GM12865 (cell line): ENCODE measurements at regions not wholly inside any gene's neighbourhood (a gene's known extent, or its start where the extent isn't known, plus 50 kb on each side); places are given as distances from the start of the nearest gene placed in this dataset.
"Not testable (repeated sequence)": the region's sequence is repeated elsewhere in the genome, so short reads cannot be mapped to it uniquely, and the experiment has no call there.

ENCODE experiments used
- DNase-seq: peaks from one replicate; pipeline ENCODE4 v3.0.0; 2010; ENCODE audit warnings: low read depth
- H3K4me3 ChIP-seq: 2 replicates; pipeline ENCODE4 v1.5.1; 2011; ENCODE audit warnings: mild to moderate bottlenecking, low read depth, low read length, control low read depth
- TF ChIP-seq, protein P1 (sequence below): IDR thresholded peaks from 2 replicates; pipeline ENCODE4 v1.5.1; 2011; ENCODE audit warnings: low read length, control low read depth, low read depth, inconsistent platforms; ENCODE audit not compliant: insufficient read depth; ENCODE audit errors: missing control alignments

DNA sequence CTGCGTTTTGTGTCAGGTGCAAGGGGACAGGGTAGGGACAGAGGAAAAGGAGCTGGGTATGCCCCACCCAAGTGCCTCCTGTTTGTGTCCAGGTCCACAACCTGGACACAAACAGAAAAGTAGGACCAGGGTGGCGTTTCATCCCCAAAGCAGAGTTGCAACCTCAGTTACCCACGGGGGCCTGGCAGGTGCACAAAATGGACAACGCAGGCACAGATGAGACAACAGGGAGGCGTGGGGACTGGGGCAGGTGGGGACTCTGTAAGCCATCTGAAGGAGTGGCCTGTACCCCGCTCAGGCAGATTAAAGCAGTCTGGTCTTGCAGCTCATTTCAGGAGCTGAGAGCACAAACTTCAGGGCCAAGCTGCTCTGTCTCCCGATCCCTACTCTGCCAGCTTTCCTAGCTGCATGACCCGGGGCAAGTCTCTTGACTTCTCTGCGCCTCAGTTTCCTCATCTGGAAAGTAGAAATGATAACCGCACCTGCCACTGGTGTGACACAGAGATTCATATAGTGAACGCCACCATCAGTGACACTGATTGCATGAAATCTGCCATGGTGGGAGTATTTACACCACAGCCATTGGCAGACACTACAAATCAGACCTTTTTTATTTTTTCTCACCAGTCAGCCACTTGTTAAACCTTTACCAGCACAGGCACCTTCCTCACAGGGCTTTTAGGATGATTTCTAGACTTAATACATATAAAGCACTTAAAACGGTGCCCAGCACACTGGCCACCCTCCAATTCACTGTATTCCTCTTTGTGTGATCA, 123.0 kb downstream of the PHETA1 start:
- TF ChIP-seq, protein P1, sequence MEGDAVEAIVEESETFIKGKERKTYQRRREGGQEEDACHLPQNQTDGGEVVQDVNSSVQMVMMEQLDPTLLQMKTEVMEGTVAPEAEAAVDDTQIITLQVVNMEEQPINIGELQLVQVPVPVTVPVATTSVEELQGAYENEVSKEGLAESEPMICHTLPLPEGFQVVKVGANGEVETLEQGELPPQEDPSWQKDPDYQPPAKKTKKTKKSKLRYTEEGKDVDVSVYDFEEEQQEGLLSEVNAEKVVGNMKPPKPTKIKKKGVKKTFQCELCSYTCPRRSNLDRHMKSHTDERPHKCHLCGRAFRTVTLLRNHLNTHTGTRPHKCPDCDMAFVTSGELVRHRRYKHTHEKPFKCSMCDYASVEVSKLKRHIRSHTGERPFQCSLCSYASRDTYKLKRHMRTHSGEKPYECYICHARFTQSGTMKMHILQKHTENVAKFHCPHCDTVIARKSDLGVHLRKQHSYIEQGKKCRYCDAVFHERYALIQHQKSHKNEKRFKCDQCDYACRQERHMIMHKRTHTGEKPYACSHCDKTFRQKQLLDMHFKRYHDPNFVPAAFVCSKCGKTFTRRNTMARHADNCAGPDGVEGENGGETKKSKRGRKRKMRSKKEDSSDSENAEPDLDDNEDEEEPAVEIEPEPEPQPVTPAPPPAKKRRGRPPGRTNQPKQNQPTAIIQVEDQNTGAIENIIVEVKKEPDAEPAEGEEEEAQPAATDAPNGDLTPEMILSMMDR, result no peak
- no peak overlapping the region for H3K4me3 ChIP-seq
- no peak for DNase-seq

DNA sequence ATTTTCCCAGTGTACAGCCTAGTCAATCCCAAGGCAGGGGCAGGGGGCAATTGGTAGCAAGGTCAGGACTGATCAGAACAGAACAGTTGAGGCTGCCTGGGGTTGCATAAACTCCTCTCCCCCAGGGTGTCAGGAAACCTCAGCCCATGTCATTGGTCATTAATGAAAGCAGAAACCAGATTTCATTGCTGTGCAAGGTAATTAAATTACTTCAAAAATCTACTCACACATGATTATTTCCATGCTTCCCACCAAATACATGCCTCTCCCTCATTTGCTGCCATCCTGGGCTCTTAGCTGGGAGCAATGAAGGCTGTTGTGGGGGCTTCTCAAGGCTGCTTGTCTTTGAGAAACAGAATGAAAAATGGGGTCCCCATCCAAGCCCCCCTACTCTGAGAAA, 124.2 kb downstream of the PHETA1 start:
- no peak for DNase-seq
- no peak overlapping the region for H3K4me3 ChIP-seq
- TF ChIP-seq, protein P1, result no peak

DNA sequence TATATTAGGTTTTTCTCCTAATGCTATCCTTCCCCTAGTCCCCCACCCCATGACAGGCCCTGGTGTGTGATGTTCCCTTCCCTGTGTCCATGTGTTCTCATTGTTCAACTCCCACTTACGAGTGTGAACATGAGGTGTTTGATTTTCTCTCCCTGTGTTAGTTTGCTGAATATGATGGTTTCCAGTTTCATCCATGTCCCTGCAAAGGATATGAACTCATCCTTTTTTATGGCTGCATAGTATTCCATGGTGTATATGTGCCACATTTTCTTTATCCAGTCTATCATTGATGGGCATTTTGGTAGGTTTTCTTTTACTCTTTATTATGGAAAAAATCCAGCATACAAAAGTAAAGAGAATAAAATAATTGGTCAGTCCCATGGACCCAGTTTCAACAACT, 126.1 kb downstream of the PHETA1 start:
- not testable (repeated sequence) for DNase-seq, H3K4me3 ChIP-seq

DNA sequence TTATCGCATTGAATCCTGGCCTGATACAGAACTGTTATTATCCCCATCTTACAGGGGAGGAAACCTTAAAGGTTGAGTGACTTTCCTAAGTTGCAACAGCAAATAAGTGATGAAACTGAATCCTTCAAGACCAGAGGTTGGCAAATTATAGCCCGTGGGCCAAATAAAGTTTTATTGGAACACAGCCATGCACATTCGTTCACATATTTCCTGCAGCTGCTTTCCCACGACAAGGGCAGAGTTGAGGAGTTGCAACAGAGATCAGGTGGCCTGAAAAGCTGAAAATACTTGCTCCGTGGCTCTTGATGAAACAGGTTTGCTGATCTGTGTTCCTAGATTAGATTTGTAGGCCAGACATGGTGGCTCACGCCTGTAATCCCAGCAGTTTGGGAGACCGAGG, 126.7 kb downstream of the PHETA1 start:
- TF ChIP-seq, protein P1, result no peak

DNA sequence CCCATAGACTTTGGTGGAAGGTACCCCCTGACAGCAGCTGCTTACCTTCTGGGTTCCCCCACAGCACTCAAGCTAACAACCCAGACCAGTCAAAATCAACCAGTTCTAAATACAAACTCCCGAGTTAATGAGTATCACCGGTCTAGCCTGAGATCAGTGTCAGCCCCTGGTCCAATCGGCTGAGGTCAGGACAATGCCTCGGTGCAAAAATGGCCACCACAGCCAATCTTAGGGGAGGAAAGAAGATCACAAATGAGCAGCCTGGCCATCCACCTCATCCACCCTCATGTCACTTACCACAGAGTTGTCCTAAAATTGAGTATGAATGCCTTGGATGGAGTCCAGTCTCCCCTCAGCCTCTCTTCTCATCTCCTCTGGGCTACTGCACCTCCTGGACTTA, 128.5 kb downstream of the PHETA1 start:
- H3K4me3 ChIP-seq, result no peak overlapping the region
- DNase-seq, result no peak
- TF ChIP-seq, protein P1, result no peak

More for the DNA sequence above, 126.7 kb downstream of the PHETA1 start:
- DNase-seq, result no peak
- H3K4me3 ChIP-seq, result no peak overlapping the region

DNA sequence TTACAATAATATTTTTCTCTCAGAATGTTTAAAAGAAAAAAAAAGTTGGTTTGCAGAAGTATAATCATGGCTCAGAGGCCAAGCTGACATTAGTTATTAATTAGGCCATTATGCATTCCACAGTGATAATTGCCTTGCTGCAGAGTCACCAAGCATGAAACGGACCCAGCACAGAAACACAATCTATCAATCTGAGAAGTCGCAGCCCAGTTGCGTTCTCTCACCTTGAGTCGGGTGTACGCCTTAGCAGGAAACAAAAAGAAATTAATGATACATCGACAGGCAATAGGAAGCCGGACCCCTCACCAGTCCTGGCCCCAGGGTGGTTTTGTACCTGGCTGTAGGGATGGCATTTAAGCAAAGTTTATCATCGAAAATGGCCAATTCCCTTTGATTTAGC, 129.7 kb downstream of the PHETA1 start:
- TF ChIP-seq, protein P1, result no peak
- DNase-seq, result no peak
- H3K4me3 ChIP-seq, result no peak overlapping the region

DNA sequence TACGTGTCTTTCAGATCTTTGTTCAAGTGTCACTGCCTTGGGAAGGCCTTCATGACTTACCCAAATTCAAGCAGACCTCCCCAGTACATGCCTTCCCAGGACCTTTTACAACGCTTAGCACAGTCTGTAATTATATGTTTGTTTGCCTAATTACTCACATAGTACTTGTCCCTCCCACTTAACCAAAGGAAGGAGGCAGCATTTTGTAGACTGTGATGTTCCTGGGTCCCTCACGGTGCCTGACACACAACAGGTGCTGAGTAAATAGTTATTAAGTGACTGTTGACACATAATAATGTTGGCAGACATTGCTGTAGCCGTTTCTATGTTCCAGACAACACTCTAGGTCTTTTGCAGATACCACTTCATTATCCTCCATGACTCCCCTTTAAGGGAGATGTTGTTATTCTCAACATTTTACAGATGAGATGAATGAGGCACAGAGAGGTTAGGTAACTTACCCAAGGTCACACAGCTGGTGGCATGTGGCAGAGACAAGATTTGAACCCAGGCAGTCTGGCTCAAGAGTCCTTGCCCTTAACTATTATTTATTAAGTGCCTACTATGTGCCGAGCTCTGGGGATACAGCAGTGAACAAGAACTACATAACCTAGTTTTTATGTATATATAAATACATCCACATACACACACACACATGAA, 130.7 kb downstream of the PHETA1 start:
- no peak for DNase-seq
- H3K4me3 ChIP-seq, result no peak overlapping the region
- TF ChIP-seq, protein P1, result no peak

DNA sequence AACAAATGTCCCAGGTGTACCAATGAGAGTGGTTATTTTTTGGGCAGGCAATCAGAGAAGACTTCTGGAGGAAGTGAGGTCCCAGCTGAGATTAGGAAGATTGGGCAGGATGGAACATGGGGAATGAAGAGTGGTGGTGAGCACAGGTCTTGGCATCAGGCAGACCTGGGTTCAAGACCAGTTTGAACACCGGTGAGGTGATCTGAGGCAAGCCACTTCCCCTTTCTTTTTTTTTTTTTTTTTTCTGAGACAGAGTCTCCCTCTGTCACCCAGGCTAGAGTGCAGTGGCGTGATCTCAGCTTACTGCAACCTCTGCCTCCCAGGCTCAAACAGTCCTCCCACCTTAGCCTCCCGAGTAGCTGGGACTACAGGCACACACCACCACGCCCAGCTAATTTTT, 134.4 kb downstream of the PHETA1 start:
- not testable (repeated sequence) for DNase-seq, H3K4me3 ChIP-seq
